NCI-H748 (cell line): ENCODE measurements at regions not wholly inside any gene's neighbourhood (a gene's known extent, or its start where the extent isn't known, plus 50 kb on each side); places are given as distances from the start of the nearest gene placed in this dataset.

ENCODE experiments used
- DNase-seq: peaks from one replicate; lab custom pipeline; 2025; ENCODE audit not compliant: unreplicated experiment; lab: John Stamatoyannopoulos, UW

GRCh38 chr13:67408798-67409197 lies 178.7 kb upstream of the PCDH9 start:
- DNase-seq, result peak; percentile 36

- no peak for DNase-seq
These were observed 172.4 kb upstream of the PCDH9 start for GRCh38 chr13:67402546-67402945.

DNA sequence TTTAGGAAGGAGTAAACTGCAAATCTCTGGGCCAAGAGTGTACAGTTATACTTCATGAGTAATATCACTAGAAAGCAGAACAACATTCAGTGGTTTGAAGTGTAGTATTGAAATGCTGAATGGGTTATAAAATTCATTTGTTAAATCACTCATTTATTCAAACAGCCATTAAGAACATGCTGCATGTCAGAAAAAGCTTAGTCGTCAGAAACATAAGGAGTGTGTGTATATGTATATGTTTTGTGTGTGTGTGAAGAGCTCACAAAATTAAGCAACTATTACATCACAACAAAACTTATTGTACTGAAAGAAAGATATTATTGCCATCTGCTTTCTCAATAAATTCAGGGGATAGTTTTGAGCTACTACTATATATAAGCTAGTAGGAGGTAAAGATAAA lies 165.4 kb upstream of the PCDH9 start:
- DNase-seq, result no peak

GRCh38 chr13:67392014-67392413 lies 161.9 kb upstream of the PCDH9 start:
- DNase-seq, result no peak

DNA sequence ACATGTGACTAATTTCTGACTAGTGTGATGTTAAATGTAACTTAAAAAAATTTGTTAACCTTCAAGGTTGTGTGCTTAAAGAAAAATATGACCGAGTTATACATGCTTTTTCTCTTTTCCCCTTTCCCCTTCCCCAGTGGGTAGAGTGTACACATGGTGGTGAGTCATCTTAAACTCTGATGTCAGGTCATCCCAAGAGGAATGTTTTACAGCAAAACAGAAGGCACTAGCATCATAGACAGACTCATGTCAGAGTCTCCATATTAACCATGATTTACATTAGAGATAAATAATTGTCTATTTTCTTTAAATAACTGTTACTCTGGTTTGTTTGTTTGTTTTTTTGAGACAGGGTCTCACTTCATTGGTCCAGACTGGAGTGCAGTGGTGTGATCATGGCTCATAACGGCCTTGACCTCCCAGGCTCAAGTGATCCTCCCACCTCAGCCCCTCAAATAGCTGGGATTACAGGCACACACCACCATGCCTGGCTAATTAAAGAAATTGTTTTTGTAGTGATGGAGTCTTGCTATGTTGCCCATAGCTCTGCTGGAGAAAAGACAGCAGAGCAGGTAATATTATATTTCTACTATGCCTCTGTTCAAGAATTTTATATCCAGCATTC lies 160.4 kb upstream of the PCDH9 start:
- DNase-seq, result no peak

DNA sequence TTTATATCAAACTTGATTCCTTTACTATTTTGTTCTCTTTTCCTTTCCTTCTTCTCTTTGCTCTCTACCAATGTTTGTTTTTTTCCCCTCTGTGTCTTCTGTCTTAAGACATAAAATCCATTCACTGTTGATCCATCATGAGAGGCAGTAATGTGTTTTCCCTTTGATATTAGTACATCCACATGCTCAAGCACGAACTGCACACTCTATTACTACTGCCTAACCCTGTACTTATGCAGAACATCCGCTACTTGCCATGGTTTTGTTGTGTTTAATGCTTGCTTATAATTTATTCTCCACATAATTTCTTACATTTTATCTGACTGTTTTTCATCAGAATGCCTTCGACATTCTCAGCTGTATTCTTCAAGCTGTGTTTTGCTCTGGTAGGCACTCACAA lies 159.0 kb upstream of the PCDH9 start:
- DNase-seq, result no peak

- DNase-seq, result peak; percentile 33
These were observed 153.1 kb upstream of the PCDH9 start for GRCh38 chr13:67383109-67383757.

- no peak for DNase-seq
These were observed 147.8 kb upstream of the PCDH9 start for GRCh38 chr13:67377919-67378318.

DNA sequence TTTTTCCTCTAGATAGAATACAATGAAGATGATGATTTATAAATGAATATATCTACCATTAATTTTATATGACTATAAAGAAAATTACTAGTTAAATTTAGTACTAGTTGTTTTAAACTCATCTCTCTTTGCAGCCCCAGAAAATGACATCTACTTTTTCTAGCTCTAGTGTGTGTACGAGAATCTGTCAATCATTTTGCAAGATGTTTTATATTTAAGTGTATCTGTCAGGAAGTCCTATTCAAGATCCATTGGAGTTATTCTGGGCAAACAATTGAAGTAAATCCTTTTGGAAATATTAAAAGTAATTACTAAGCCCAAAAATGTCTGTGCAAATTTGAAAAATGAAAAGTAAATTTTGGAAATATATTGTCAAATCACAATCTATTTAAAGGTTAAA lies 144.3 kb upstream of the PCDH9 start:
- no peak for DNase-seq

- DNase-seq, result no peak
These were observed 142.8 kb upstream of the PCDH9 start for GRCh38 chr13:67372868-67373464.

DNA sequence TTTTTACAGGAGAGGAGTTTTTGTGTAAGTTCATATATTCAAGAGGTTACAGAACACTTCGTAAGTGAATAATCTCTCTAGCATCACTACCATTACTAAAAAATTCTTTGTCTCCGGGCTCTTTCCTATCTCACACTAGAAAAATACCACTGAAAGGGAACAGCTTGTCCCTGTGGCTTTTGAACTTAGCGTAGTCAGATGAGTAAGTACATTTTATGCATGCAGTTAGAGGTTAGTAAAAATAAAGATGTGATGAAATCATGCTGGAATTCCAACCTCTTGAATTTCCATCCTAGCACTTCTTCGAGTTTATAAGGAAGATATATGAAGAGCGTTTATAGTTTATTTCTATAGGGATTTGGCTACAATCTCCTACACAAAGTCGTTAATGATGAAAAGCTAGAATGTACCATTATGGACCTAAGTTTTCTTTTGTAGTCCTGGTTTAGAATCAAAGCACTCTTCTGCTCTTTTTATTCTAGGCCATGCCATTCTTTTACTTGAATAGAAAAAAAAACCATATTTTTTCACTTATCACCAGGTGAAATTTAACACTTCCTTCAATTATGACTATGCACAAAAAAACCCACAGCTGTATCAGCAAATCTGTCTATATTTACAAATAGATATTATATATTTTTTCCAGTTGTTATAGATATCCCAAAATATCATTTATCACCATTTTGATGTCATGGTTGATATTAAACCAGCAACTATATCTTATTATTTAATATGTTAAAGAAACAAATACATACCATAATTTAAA lies 139.9 kb upstream of the PCDH9 start:
- no peak for DNase-seq

DNA sequence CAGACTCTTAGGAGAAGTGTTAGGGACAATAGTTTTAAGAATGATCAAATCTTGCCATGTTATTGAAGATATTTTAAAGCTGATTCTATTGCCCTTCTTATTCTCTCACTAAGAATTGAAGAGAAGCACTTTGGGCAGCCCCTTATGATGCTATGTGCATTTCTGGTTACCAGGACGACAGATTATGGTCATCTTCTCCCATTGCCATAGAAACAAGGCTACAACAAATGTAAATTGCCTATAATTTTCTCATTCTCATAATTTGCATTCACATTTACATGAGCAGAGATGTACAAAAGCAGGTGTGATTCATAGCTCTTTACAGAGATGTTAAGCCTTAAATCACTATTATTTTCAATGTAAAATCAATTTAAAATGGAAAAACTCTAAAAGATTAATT lies 137.3 kb upstream of the PCDH9 start:
- peak; percentile 47 for DNase-seq

DNA sequence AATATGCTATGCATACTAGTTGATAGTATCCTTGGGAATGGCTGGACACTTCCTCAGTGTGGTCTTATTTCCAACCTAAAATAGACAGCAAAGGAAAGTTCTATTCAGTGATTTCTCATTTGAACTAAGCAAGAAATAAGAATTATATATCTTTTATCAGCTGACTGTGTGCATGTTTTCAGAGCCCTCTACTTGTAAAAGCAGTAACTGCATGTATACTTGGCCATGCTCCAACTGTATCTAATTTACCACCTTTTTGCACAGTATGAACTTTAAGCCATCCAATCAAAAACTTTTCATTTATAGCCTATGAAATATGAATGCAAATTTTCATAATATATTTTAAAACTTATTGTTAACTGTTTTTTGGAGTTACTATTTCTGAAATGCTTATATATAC lies 136.4 kb upstream of the PCDH9 start:
- DNase-seq, result peak; percentile 4

DNA sequence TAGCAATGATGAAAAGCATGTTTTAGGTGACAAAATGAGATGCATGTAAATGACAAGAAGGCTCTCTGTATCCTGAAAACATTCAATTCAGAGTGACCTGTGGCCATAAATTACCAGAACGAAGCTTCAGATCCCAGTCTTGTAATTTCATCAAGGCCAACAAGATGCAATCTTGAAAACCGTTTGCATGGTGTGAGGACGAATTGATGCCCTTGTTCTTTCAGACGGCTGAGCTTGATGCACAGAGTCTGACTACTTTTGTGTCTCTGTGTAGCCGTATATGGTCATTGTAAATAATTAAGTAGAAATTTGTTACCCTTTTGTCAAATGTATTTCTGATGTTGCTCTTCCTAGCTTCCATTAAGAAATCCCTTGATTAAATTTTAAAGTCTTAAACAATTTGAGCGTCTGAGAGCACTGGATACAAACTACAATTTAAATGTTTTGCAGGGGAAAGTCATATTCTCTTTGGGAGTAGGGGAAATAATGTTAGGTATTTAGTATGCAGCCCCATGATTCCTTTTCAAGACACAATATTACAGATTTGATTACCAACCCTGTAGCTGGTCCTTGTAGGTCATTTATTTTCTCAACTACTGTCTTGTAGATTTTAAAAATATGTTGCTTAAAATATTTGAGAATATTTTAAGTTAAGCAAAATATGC lies 125.8 kb upstream of the PCDH9 start:
- DNase-seq, result no peak

- DNase-seq, result no peak
These were observed 123.8 kb upstream of the PCDH9 start for GRCh38 chr13:67353941-67354340.

- no peak for DNase-seq
These were observed 122.9 kb upstream of the PCDH9 start for GRCh38 chr13:67353031-67353430.

GRCh38 chr13:67351909-67352308 lies 121.8 kb upstream of the PCDH9 start:
- DNase-seq, result no peak

- DNase-seq, result no peak
These were observed 121.0 kb upstream of the PCDH9 start for GRCh38 chr13:67351114-67351513.

DNA sequence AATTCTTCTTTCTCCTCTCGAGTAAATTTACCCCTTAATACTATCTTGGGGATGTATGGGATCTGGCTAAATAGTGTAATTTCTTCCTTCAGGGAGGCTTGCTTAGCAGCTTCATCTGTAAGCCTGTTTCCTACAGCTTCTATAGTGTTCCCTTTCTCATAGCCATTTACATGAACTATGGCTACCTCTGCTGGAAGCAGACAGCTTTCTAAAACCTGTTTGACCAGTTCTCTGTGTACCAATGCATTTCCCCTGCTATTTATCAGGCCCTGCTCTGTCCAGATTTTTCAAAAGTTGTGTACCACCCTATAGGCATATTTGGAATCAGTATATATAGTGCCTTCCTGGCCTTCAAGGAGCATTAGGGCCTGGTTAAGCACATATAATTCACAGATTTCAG lies 113.6 kb upstream of the PCDH9 start:
- peak; percentile 89 for DNase-seq

GRCh38 chr13:67341406-67341805 lies 111.3 kb upstream of the PCDH9 start:
- DNase-seq, result no peak

DNA sequence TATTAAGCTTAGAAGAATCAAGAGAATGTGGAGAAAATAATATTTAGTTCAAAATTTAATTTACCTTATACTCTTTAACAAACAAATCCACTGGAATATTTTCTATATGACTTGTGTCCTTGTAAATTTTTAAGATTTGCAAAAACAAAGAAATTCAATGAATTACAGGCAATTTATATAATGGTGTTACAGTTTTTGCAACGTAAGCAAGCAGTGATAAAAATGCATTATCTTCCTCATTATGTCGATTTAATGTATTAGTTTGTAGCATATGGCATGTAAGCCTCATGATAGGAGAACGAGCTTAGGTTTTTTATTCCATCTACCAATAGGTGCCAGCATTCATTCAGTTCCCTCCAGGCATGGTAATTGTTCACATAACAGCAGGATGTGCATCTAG lies 100.0 kb upstream of the PCDH9 start:
- DNase-seq, result no peak
